ENCODE measurements at regions not wholly inside any gene's neighbourhood (a gene's known extent, or its start where the extent isn't known, plus 50 kb on each side); places are given as distances from the start of the nearest gene placed in this dataset.
A peak's percentile ranks its signal among the peaks of the same experiment; 100 is the strongest.

GRCh38 chr12:93174473-93174872 is 203.3 kb upstream of the NUDT4 start:
- BruUV-seq (replicated peaks), result no TSS peak
- CTCF ChIA-PET, result no interaction called here

More at GRCh38 chr12:93174473-93174872, 203.3 kb upstream of the NUDT4 start:
- peak overlapping the region; percentile 94 for H2BK120ac ChIP-seq (ENCODE audit: low read depth, low read length)
- no peak overlapping the region for H3K9ac ChIP-seq (ENCODE audit: low read depth, low read length)
- H3K23ac ChIP-seq (ENCODE audit: low read depth, low read length), result peak overlapping the region; percentile 66
- peak overlapping the region; percentile 36 for H2BK5ac ChIP-seq (ENCODE audit: low read depth, low read length, poor library complexity, severe bottlenecking)
- H3K4ac ChIP-seq (ENCODE audit: low read depth, low read length), result peak overlapping the region; percentile 87
- intact Hi-C loops (cut with micrococcal nuclease), result no loop called here
- H2AFZ ChIP-seq (replicated peaks; ENCODE audit: low read length, poor library complexity), result peak overlapping the region; percentile 12
- peak overlapping the region; percentile 26; the same call in 1 of the 2 replicates for H3K56ac ChIP-seq (ENCODE audit: extremely low read depth, insufficient read depth, low read length)
- peak overlapping the region; percentile 85 for H4K91ac ChIP-seq (ENCODE audit: insufficient read depth, low read depth, low read length)
- H2BK20ac ChIP-seq (ENCODE audit: low read depth, low read length), result peak overlapping the region; percentile 76
- peak overlapping the region; percentile 77 for H3K18ac ChIP-seq (ENCODE audit: low read depth, low read length)
- H3K27me3 ChIP-seq (ENCODE audit: control insufficient read depth, insufficient read depth, low read length), result no peaks in the 10 kb centered on the region
- peaks cover 27% of the 10 kb centered on the region for H3K4me1 ChIP-seq (ENCODE audit: control insufficient read depth, insufficient read depth, low read length)
- H3K27ac ChIP-seq (ENCODE audit: insufficient read depth, low read length), result peak overlapping the region; percentile 19; the same call in 1 of the 2 replicates
- peak overlapping the region; percentile 80 for H4K5ac ChIP-seq (ENCODE audit: low read depth, low read length)
- ATAC-seq (ENCODE audit: low read depth), result no peak
- peaks cover 12% of the 10 kb centered on the region for H3K9me1 ChIP-seq (ENCODE audit: insufficient read depth, low read length)
- no peaks in the 10 kb centered on the region for H3K9me3 ChIP-seq (ENCODE audit: control insufficient read depth, insufficient read depth, low read length)
- H3K36me3 ChIP-seq (ENCODE audit: control insufficient read depth, insufficient read depth, low read length), result no peaks in the 10 kb centered on the region
- POLR2A ChIA-PET (ENCODE audit: unreplicated experiment), result no interaction called here
- peak overlapping the region; percentile 77 for H3K14ac ChIP-seq (replicated peaks; ENCODE audit: low read depth, low read length)
- no peak for TF ChIP-seq POLR2A (IDR thresholded peaks at IDR 0.05; ENCODE audit: low read depth, low read length)
- TF ChIP-seq RAD21 (IDR thresholded peaks at IDR 0.05; ENCODE audit: low read length), result no peak
- no peak for TF ChIP-seq MXI1 (IDR thresholded peaks at IDR 0.05; ENCODE audit: borderline replicate concordance, low read depth, low read length)
- no peak for TF ChIP-seq USF2 (IDR thresholded peaks at IDR 0.05; ENCODE audit: low read depth, low read length)
- no peak for TF ChIP-seq RFX5 (IDR thresholded peaks at IDR 0.05; ENCODE audit: low read depth, low read length)
- TF ChIP-seq MAFK (IDR thresholded peaks at IDR 0.05; ENCODE audit: low read depth, low read length), result no peak
- no peak for TF ChIP-seq ELK1 (IDR thresholded peaks at IDR 0.05; ENCODE audit: borderline replicate concordance, low read depth, low read length)
- TF ChIP-seq CTCF (conservative IDR thresholded peaks at IDR 0.05; ENCODE audit: low read depth, low read length), result no peak
- no peak for TF ChIP-seq NFE2L2 (IDR thresholded peaks at IDR 0.05; ENCODE audit: low read depth, low read length)
- no peak for TF ChIP-seq BHLHE40 (IDR thresholded peaks at IDR 0.05; ENCODE audit: low read depth, low read length)
- no peak for TF ChIP-seq CEBPB (IDR thresholded peaks at IDR 0.05; ENCODE audit: low read depth, low read length)
- TF ChIP-seq CHD1 (IDR thresholded peaks at IDR 0.05; ENCODE audit: low read depth, low read length), result no peak
- TF ChIP-seq SMC3 (IDR thresholded peaks at IDR 0.05; ENCODE audit: low read depth, low read length), result no peak
- no peak for TF ChIP-seq RCOR1 (IDR thresholded peaks at IDR 0.05; ENCODE audit: insufficient replicate concordance, low read length)
- no peak for TF ChIP-seq MAZ (IDR thresholded peaks at IDR 0.05; ENCODE audit: borderline replicate concordance, low read depth, low read length)
- no peak for TF ChIP-seq FOS (IDR thresholded peaks at IDR 0.05; ENCODE audit: low read depth, low read length)
- peak overlapping the region; percentile 61 to 78; a peak in 2 of 4 replicates for H4K8ac ChIP-seq (ENCODE audit: low read depth in 2 of 2, low read length in 2 of 2)
- no peaks in the 10 kb centered on the region for H4K20me1 ChIP-seq (ENCODE audit: insufficient read depth, low read length)
- peak overlapping the region; percentile 89 for H2BK15ac ChIP-seq (ENCODE audit: low read depth, low read length)
- dilution Hi-C loops (cut with HindIII; ENCODE audit: low sequenced_read_pairs, unreplicated experiment), result no loop called here
- DNase-seq, result no peak
- H3K4me2 ChIP-seq (ENCODE audit: low read depth, low read length), result peak overlapping the region; percentile 48; the same call in 1 of the 2 replicates
- H3K4me3 ChIP-seq (ENCODE audit: insufficient read depth, low read depth, low read length), result no peak overlapping the region
- H3K79me1 ChIP-seq (ENCODE audit: low read depth in 1 of 2, low read length in 2 of 2), result 0 out of 4 replicates have a peak, but pooled peaks cover 0 to 4% of the 10 kb centered on the region in 2 experiments
- H2AK5ac ChIP-seq (ENCODE audit: low read depth, low read length), result peak overlapping the region; percentile 93
- in situ Hi-C loops (cut with MboI; ENCODE audit: low sequenced_read_pairs), result no loop called here
- H2AK9ac ChIP-seq (replicated peaks; ENCODE audit: low read depth, low read length, poor library complexity), result no peak overlapping the region
- 100% methylated on average over 1 of the region's 5 CpGs; no CpG with 5 or more reads in 1 of the 2 experiments for WGBS, 2 experiments (ENCODE audit: extremely low coverage in 2 of 2, insufficient read length in 1 of 2)

Measured in IMR-90 (cell line).